MM.1S (cell line): ENCODE measurements at regions not wholly inside any gene's neighbourhood (a gene's known extent, or its start where the extent isn't known, plus 50 kb on each side); places are given as distances from the start of the nearest gene placed in this dataset.

Experiments used
- DNase-seq: peaks from one replicate; pipeline ENCODE4 v3.0.0-alpha.2; 2015
- H2AFZ ChIP-seq: fragments of 300-600 bp; sonication (generic); 2 replicates; pipeline ENCODE4 v1.6.0; 2016; ENCODE audit warnings: antibody characterized with exemption, low read length
- H3F3A ChIP-seq: fragments of 300-600 bp; sonication (generic); 2 replicates; pipeline ENCODE4 v1.6.1; 2016; ENCODE audit warnings: mild to moderate bottlenecking, antibody characterized with exemption, low read length, moderate library complexity, mixed read lengths; ENCODE audit not compliant: insufficient read depth
- H3K27ac ChIP-seq: fragments of 300-600 bp; sonication (generic); 2 replicates; pipeline ENCODE4 v1.5.1; 2016; ENCODE audit warnings: mild to moderate bottlenecking, low read length
- H3K27me3 ChIP-seq: fragments of 300-600 bp; sonication (generic); replicated peaks from 2 replicates; pipeline ENCODE4 v1.6.0; 2016; ENCODE audit warnings: low read length; ENCODE audit not compliant: insufficient read depth
- H3K36me3 ChIP-seq: fragments of 300-600 bp; sonication (generic); replicated peaks from 2 replicates; pipeline ENCODE4 v1.6.1; 2016; ENCODE audit warnings: mild to moderate bottlenecking, low read length, mixed read lengths; ENCODE audit not compliant: insufficient read depth
- H3K4me1 ChIP-seq: fragments of 300-600 bp; sonication (generic); 2 replicates; pipeline ENCODE4 v1.6.1; 2016; ENCODE audit warnings: low read length, mixed read lengths
- H3K4me2 ChIP-seq: fragments of 300-600 bp; sonication (generic); 2 replicates; pipeline ENCODE4 v1.6.0; 2016; ENCODE audit warnings: low read depth, low read length
- H3K4me3 ChIP-seq: fragments of 300-600 bp; sonication (generic); 2 replicates; pipeline ENCODE4 v1.5.1; 2016; ENCODE audit warnings: low read length, mixed read lengths
- H3K79me2 ChIP-seq: fragments of 300-600 bp; sonication (generic); 2 replicates; pipeline ENCODE4 v1.6.1; 2016; ENCODE audit warnings: mixed run types, low read length, mixed read lengths
- H3K9ac ChIP-seq: fragments of 300-600 bp; sonication (generic); 2 replicates; pipeline ENCODE4 v1.6.1; 2016; ENCODE audit warnings: low read length, mixed read lengths
- H3K9me2 ChIP-seq: fragments of 300-600 bp; sonication (generic); replicated peaks from 2 replicates; pipeline ENCODE4 v1.6.1; 2016; ENCODE audit warnings: mild to moderate bottlenecking, low read length, mixed read lengths; ENCODE audit not compliant: insufficient read depth
- H3K9me3 ChIP-seq: fragments of 300-600 bp; sonication (generic); replicated peaks from 2 replicates; pipeline ENCODE4 v1.6.1; 2016; ENCODE audit warnings: mild to moderate bottlenecking, low read length, mixed read lengths; ENCODE audit not compliant: insufficient read depth
- H4K20me1 ChIP-seq: fragments of 300-600 bp; sonication (generic); 2 replicates; pipeline ENCODE4 v1.6.1; 2016; ENCODE audit warnings: mild to moderate bottlenecking, low read length, moderate library complexity, mixed read lengths; ENCODE audit not compliant: insufficient read depth
- EZH2 ChIP-seq: fragments of 300-600 bp; sonication (generic); optimal IDR thresholded peaks from 2 replicates; pipeline ENCODE3; 2017; ENCODE audit warnings: low read depth, mild to moderate bottlenecking, antibody characterized with exemption, low read length, mixed read lengths
- EZH2phosphoT487 ChIP-seq: fragments of 300-600 bp; sonication (generic); IDR thresholded peaks from 2 replicates; pipeline ENCODE4 v1.6.1; 2018; ENCODE audit warnings: antibody characterized with exemption, low read length
- TF ChIP-seq, protein P1 (sequence below): fragments of 300-600 bp; sonication (generic); IDR thresholded peaks from 2 replicates; pipeline ENCODE4 v1.5.1; 2016; ENCODE audit warnings: antibody characterized with exemption, low read length, mixed read lengths

DNA sequence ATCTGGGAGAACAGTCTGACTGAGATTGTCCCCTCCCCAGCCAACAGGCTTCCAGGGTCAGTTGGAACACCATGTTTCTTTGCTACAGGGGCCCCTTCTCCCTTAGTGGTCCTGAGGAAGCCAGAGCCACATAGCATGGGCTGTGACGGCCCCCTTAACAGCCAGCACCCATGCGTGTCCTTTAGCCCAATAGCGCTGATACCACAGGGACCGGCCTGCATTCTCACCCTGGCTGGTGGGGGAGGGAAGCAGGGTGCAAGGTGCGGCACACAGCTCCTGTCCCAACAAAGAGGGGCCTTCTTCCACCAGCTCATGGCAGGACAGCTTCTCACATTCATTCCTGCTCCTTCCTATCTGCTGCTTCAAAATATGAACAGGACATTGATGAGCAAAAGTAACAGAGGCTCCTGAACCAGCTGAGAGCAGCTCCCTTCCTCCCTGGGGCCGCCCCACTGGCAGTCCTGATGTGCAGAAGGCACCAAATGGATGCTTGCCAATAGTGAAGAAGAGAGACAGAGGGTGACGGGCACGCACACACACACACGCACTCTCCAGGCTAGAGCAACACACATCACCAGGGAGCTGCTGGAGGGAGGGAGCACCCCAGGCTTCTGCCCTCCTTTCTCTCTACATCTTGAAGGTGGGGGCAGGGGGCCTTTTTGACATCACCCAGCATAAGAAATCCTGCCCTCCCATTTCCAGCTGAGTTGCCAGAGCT is 99.4 kb downstream of the CRYAA start:
- no peaks in the 10 kb centered on the region for H4K20me1 ChIP-seq
- no peak overlapping the region for H2AFZ ChIP-seq
- H3K4me3 ChIP-seq, result no peak overlapping the region
- H3K9me3 ChIP-seq, result no peaks in the 10 kb centered on the region
- H3K27ac ChIP-seq, result no peak overlapping the region
- no peaks in the 10 kb centered on the region for H3F3A ChIP-seq
- no peaks in the 10 kb centered on the region for H3K36me3 ChIP-seq
- no peaks in the 10 kb centered on the region for H3K9me2 ChIP-seq
- no peak for DNase-seq
- H3K79me2 ChIP-seq, result no peaks in the 10 kb centered on the region
- H3K27me3 ChIP-seq, result peaks cover 17% of the 10 kb centered on the region
- no peaks in the 10 kb centered on the region for H3K4me1 ChIP-seq
- no peak overlapping the region for H3K4me2 ChIP-seq
- H3K9ac ChIP-seq, result no peak overlapping the region
- TF ChIP-seq EZH2, result no peak
- TF ChIP-seq, protein P1, sequence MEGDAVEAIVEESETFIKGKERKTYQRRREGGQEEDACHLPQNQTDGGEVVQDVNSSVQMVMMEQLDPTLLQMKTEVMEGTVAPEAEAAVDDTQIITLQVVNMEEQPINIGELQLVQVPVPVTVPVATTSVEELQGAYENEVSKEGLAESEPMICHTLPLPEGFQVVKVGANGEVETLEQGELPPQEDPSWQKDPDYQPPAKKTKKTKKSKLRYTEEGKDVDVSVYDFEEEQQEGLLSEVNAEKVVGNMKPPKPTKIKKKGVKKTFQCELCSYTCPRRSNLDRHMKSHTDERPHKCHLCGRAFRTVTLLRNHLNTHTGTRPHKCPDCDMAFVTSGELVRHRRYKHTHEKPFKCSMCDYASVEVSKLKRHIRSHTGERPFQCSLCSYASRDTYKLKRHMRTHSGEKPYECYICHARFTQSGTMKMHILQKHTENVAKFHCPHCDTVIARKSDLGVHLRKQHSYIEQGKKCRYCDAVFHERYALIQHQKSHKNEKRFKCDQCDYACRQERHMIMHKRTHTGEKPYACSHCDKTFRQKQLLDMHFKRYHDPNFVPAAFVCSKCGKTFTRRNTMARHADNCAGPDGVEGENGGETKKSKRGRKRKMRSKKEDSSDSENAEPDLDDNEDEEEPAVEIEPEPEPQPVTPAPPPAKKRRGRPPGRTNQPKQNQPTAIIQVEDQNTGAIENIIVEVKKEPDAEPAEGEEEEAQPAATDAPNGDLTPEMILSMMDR, result no peak
- no peak for TF ChIP-seq EZH2phosphoT487

DNA sequence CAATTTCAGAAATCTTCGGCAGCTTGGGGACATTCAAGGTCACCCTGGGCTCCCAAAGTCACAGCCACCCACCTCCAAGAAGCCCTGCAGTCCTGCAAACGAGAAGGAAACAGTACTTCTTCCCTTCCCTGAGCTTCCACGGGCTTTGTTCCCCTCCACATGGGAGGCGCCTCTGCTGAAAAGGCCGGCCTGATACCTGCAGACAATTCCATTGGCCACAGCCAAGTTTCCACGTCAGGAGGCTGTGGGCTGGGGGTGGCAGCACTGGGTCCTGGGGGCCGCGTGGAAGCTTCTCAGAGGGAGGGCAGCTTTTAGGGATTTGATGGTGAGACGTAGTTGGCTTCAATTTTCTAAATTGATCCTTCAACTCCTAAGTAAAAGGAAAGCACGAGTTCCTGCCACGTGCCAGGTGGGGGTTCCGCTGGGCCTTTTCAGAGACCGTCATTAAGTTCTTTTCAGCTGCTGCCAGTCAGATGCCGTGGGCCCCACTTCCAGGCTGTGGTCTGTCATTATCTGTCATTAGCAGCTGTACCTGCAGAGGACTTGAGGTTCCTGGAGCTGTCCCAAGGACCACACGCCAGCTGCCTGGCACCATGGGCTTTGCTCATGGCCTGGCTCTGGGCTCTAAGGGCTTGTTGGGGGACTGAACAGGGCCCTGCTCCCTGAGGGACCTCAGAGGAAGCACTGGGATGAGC is 98.7 kb downstream of the CRYAA start:
- Histone ChIP-seq H3K27ac (no peak overlapping the region), H3K79me2 (no peaks in the 10 kb centered on the region), H3K4me2 (no peak overlapping the region), H2AFZ (no peak overlapping the region), H3K9me2 (no peaks in the 10 kb centered on the region), H3K4me1 (no peaks in the 10 kb centered on the region), H3K4me3 (no peak overlapping the region), H4K20me1 (no peaks in the 10 kb centered on the region), H3K9ac (no peak overlapping the region), H3K27me3 (peaks cover 17% of the 10 kb centered on the region), H3K36me3 (no peaks in the 10 kb centered on the region), H3F3A (no peaks in the 10 kb centered on the region), H3K9me3 (no peaks in the 10 kb centered on the region)
- DNase-seq, result no peak
- TF ChIP-seq, protein P1, result no peak
- TF ChIP-seq EZH2, result no peak

DNA sequence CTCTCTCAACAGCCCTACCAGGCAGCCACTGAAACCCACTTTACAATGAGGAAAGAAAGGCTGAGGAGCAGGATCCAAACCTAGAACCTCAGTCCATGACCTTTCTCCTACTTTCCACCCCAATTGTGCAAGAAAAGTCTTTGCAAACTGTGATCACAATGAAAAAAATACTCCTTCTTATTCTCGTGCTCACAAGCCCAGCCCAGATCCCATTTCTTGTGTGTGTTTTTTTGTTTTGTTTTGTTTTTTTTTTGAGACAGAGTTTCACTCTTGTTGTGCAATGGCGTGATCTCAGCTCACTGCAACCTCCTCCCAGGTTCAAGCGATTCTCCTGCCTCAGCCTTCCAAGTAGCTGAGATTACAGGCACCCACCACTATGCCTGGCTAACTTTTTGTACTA is 97.7 kb downstream of the CRYAA start:
- H3K4me1 ChIP-seq, result no peaks in the 10 kb centered on the region
- TF ChIP-seq EZH2 (no peak), EZH2phosphoT487 (no peak)
- TF ChIP-seq, protein P1, result no peak
- H3K4me2 ChIP-seq, result no peak overlapping the region
- H3K9me2 ChIP-seq, result no peaks in the 10 kb centered on the region
- H3K4me3 ChIP-seq, result no peak overlapping the region
- no peaks in the 10 kb centered on the region for H3K79me2 ChIP-seq
- H3K9me3 ChIP-seq, result no peaks in the 10 kb centered on the region
- H3K27ac ChIP-seq, result no peak overlapping the region
- H3K36me3 ChIP-seq, result no peaks in the 10 kb centered on the region
- no peak overlapping the region for H3K9ac ChIP-seq
- no peaks in the 10 kb centered on the region for H4K20me1 ChIP-seq
- no peak overlapping the region for H2AFZ ChIP-seq
- peaks cover 17% of the 10 kb centered on the region for H3K27me3 ChIP-seq
- no peaks in the 10 kb centered on the region for H3F3A ChIP-seq
- DNase-seq, result no peak
